ENCODE measurements at regions not wholly inside any gene's neighbourhood (a gene's known extent, or its start where the extent isn't known, plus 50 kb on each side); places are given as distances from the start of the nearest gene placed in this dataset.

GRCh38 chr15:91625506-91625905 is 228.0 kb upstream of the SLCO3A1 start:
- peaks cover 5% of the 10 kb centered on the region for H3K27me3 Mint-ChIP-seq (ENCODE audit: low read depth, poor library complexity)
- H3K4me1 Mint-ChIP-seq = no peaks in the 10 kb centered on the region
- H3K27ac Mint-ChIP-seq = no peak overlapping the region
- H3K36me3 Mint-ChIP-seq (ENCODE audit: low read depth) = no peaks in the 10 kb centered on the region
- H3K4me3 Mint-ChIP-seq = no peak overlapping the region
- no peak for TF ChIP-seq CTCF (IDR thresholded peaks at IDR 0.05)
- no peaks in the 10 kb centered on the region for H3K9me3 Mint-ChIP-seq
- DNase-seq = no peak

GRCh38 chr15:91627473-91628278 is 225.8 kb upstream of the SLCO3A1 start:
- Mint-ChIP-seq H3K4me1 (no peaks in the 10 kb centered on the region), H3K27me3 (ENCODE audit: low read depth, poor library complexity) (peaks cover 6% of the 10 kb centered on the region), H3K36me3 (ENCODE audit: low read depth) (no peaks in the 10 kb centered on the region), H3K27ac (peak overlapping the region; percentile 29), H3K9me3 (no peaks in the 10 kb centered on the region), H3K4me3 (no peak overlapping the region)
- no peak for TF ChIP-seq CTCF (IDR thresholded peaks at IDR 0.05)
- DNase-seq = no peak

- H3K27ac Mint-ChIP-seq = no peak overlapping the region
- no peak overlapping the region for H3K4me3 Mint-ChIP-seq
- H3K4me1 Mint-ChIP-seq = peaks cover under 1% of the 10 kb centered on the region
- no peaks in the 10 kb centered on the region for H3K36me3 Mint-ChIP-seq (ENCODE audit: low read depth)
- no peak for DNase-seq
- peaks cover 4% of the 10 kb centered on the region for H3K27me3 Mint-ChIP-seq (ENCODE audit: low read depth, poor library complexity)
- no peaks in the 10 kb centered on the region for H3K9me3 Mint-ChIP-seq
- no peak for TF ChIP-seq CTCF (IDR thresholded peaks at IDR 0.05)
Measured at GRCh38 chr15:91630090-91630489, 223.4 kb upstream of the SLCO3A1 start.

GRCh38 chr15:91632176-91632575 is 221.3 kb upstream of the SLCO3A1 start:
- TF ChIP-seq CTCF (IDR thresholded peaks at IDR 0.05) = no peak
- no peaks in the 10 kb centered on the region for H3K36me3 Mint-ChIP-seq (ENCODE audit: low read depth)

GRCh38 chr15:91632981-91633380 is 220.5 kb upstream of the SLCO3A1 start:
- no peak overlapping the region for H3K27ac Mint-ChIP-seq
- peaks cover 5% of the 10 kb centered on the region for H3K4me1 Mint-ChIP-seq
- peaks cover 4% of the 10 kb centered on the region for H3K27me3 Mint-ChIP-seq (ENCODE audit: low read depth, poor library complexity)
- peaks cover 3% of the 10 kb centered on the region for H3K9me3 Mint-ChIP-seq
- no peaks in the 10 kb centered on the region for H3K36me3 Mint-ChIP-seq (ENCODE audit: low read depth)
- no peak for DNase-seq
- TF ChIP-seq CTCF (IDR thresholded peaks at IDR 0.05) = no peak
- no peak overlapping the region for H3K4me3 Mint-ChIP-seq

More at GRCh38 chr15:91632176-91632575, 221.3 kb upstream of the SLCO3A1 start:
- Mint-ChIP-seq H3K27ac (no peak overlapping the region), H3K4me3 (no peak overlapping the region), H3K4me1 (peaks cover 5% of the 10 kb centered on the region), H3K27me3 (ENCODE audit: low read depth, poor library complexity) (peaks cover 4% of the 10 kb centered on the region), H3K9me3 (no peaks in the 10 kb centered on the region)
- DNase-seq = no peak

- no peak for DNase-seq
- H3K4me3 Mint-ChIP-seq = no peak overlapping the region
- peak overlapping the region; percentile 55 for H3K27ac Mint-ChIP-seq
- peaks cover 5% of the 10 kb centered on the region for H3K4me1 Mint-ChIP-seq
- TF ChIP-seq CTCF (IDR thresholded peaks at IDR 0.05) = no peak
- H3K27me3 Mint-ChIP-seq (ENCODE audit: low read depth, poor library complexity) = peaks cover 4% of the 10 kb centered on the region
- H3K9me3 Mint-ChIP-seq = peaks cover 3% of the 10 kb centered on the region
- H3K36me3 Mint-ChIP-seq (ENCODE audit: low read depth) = no peaks in the 10 kb centered on the region
Measured at GRCh38 chr15:91634179-91634578, 219.3 kb upstream of the SLCO3A1 start.
